Lower leg skin (tissue), 4 donors: ENCODE measurements at regions not wholly inside any gene's neighbourhood (a gene's known extent, or its start where the extent isn't known, plus 50 kb on each side); places are given as distances from the start of the nearest gene placed in this dataset.
"Not testable (repeated sequence)": the region's sequence is repeated elsewhere in the genome, so short reads cannot be mapped to it uniquely, and the experiment has no call there.

ENCODE experiments used
- DNase-seq, 2 donors: peaks; one replicate each; pipeline ENCODE4 v3.0.0-alpha.2; 2019; ENCODE audit warnings: low spot score in 2 of 2
- H3K4me3 ChIP-seq: fragments of 200-600 bp; sonication (generic); 2 replicates; pipeline ENCODE4 v1.5.1; 2017; ENCODE audit warnings: mild to moderate bottlenecking, low read depth; ENCODE audit not compliant: poor library complexity, severe bottlenecking
- CTCF ChIP-seq, 3 donors: fragments of 450-650 bp; IDR thresholded peaks; one replicate each; pipeline ENCODE4 v1.5.1; 2016; ENCODE audit warnings: antibody characterized with exemption in 3 of 3, mild to moderate bottlenecking in 3 of 3, moderate library complexity in 2 of 3
- POLR2A ChIP-seq, 2 donors: fragments of 450-650 bp; IDR thresholded peaks; one replicate each; pipeline ENCODE4 v1.6.1; 2016 to 2017; ENCODE audit warnings: antibody characterized with exemption in 2 of 2, mild to moderate bottlenecking in 1 of 2, moderate library complexity in 1 of 2
- WGBS, 2 donors: methylation state at CpG; one replicate each; pipeline ENCODE4 v1.1.5; 2018; 5-methylcytosine and 5-hydroxymethylcytosine counted together
- intact Hi-C: fragments of 100-400 bp; cut with DNase I; formaldehyde crosslinking; loops from one replicate; pipeline ENCODE4 v1.15.0; 2023; ENCODE audit warnings: low total_unique reads

- no peak for DNase-seq
- H3K4me3 ChIP-seq = no peak overlapping the region
- WGBS, 2 donors = 66 to 71% methylated on average over 3 of the region's 3 CpGs
- intact Hi-C loops = no loop called here
- no peak for TF ChIP-seq CTCF (IDR thresholded peaks at IDR 0.05)
- no peak for TF ChIP-seq POLR2A (IDR thresholded peaks at IDR 0.05)
These were observed 409.1 kb downstream of the CPS1 start for GRCh38 chr2:210965472-210965871.

DNA sequence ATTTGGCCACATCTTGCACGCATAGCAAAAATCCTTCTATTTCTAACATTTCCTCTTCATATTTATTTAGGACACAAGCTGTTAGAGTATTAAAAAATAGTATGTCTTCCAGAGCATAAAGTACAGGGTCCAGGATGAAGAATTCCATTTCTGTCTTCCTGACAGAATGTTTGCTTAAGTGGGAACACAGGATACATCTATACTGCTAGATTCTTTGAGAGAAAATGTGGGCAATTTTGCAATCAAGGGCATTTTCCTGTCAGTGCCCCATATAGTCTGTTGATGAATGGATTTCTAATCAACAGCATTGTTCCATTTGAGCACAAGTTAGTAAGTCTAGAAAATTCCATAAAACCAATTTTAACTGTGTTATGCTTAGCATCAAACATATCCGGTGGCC, 409.9 kb downstream of the CPS1 start:
- intact Hi-C loops = no loop called here
- no peak overlapping the region for H3K4me3 ChIP-seq
- no peak for DNase-seq
- 65 to 73% methylated on average over 2 of the region's 2 CpGs for WGBS, 2 donors
- TF ChIP-seq CTCF (IDR thresholded peaks at IDR 0.05) (no peak), POLR2A (IDR thresholded peaks at IDR 0.05) (no peak)

- intact Hi-C loops = no loop called here
- no peak for DNase-seq
- H3K4me3 ChIP-seq = no peak overlapping the region
- 32 to 39% methylated on average over 1 of the region's 1 CpG for WGBS, 2 donors
- no peak for TF ChIP-seq POLR2A (IDR thresholded peaks at IDR 0.05)
- no peak for TF ChIP-seq CTCF (IDR thresholded peaks at IDR 0.05)
These were observed 415.0 kb downstream of the CPS1 start for GRCh38 chr2:210971431-210971830.

- intact Hi-C loops, H3K4me3 ChIP-seq, DNase-seq: not testable (repeated sequence)
- 79 to 82% methylated on average over 5 of the region's 5 CpGs for WGBS, 2 donors
These were observed 430.4 kb downstream of the CPS1 start for GRCh38 chr2:210986806-210987205.

DNA sequence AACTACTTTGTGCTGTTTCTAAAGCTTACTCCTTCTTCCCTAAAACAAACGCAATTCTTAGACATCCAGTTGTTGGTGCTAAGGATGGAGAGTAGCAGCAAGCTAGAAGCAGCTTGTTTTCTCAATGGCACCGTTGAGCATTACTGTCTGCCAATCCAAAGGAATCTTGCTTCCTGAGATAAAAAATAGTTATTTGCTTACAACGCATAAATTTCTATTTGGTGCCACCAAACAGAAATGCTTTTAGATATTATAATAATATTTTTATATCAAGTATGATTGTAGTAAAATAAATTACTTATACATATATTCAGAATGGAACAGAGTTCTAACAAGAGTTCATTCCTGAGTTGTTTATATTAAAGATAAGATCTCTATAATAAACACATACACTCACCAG, 434.7 kb downstream of the CPS1 start:
- intact Hi-C loops = no loop called here
- TF ChIP-seq POLR2A (IDR thresholded peaks at IDR 0.05) (no peak), CTCF (IDR thresholded peaks at IDR 0.05) (no peak)
- H3K4me3 ChIP-seq = no peak overlapping the region
- DNase-seq = no peak
- 69 to 77% methylated on average over 3 of the region's 3 CpGs for WGBS, 2 donors

GRCh38 chr2:210994104-210994503, 437.7 kb downstream of the CPS1 start:
- no peak overlapping the region for H3K4me3 ChIP-seq
- intact Hi-C loops = no loop called here
- DNase-seq = no peak
- TF ChIP-seq CTCF (IDR thresholded peaks at IDR 0.05) (no peak), POLR2A (IDR thresholded peaks at IDR 0.05) (no peak)
